ENCODE measurements at regions not wholly inside any gene's neighbourhood (a gene's known extent, or its start where the extent isn't known, plus 50 kb on each side); places are given as distances from the start of the nearest gene placed in this dataset.

GRCh38 chr16:62135446-62135845 lies 99.2 kb upstream of the CDH8 start:
- TF ChIP-seq CTCF (optimal IDR thresholded peaks at IDR 0.05 in 1 of 3, IDR thresholded peaks at IDR 0.05 in 1 of 3, conservative IDR thresholded peaks at IDR 0.05 in 1 of 3; ENCODE audit: extremely low read depth in 1 of 3, insufficient read depth in 2 of 3, low read length in 3 of 3) (no peak), EZH2 (IDR thresholded peaks at IDR 0.05; ENCODE audit: low read length) (no peak)
- no peaks in the 10 kb centered on the region for H4K20me1 ChIP-seq (ENCODE audit: control insufficient read depth, extremely low read depth, insufficient read depth, low read length)
- H3K27me3 ChIP-seq (ENCODE audit: control insufficient read depth, extremely low read depth, insufficient read depth, low read length) = no peaks in the 10 kb centered on the region
- H3K9me1 ChIP-seq (ENCODE audit: control insufficient read depth, extremely low read depth, insufficient read depth, low read length) = no peaks in the 10 kb centered on the region
- dilution Hi-C loops (cut with MboI; ENCODE audit: extremely low pct_ligation_motif_present, low sequenced_read_pairs) = no loop called here
- no peaks in the 10 kb centered on the region for H3K79me2 ChIP-seq (ENCODE audit: control insufficient read depth, insufficient read depth, low read length)
- no peak overlapping the region for H2AFZ ChIP-seq (ENCODE audit: control insufficient read depth, low read length)
- no peaks in the 10 kb centered on the region for H3K4me1 ChIP-seq (ENCODE audit: control insufficient read depth, extremely low read depth, insufficient read depth, low read length)
- H3K9ac ChIP-seq (ENCODE audit: control insufficient read depth, extremely low read depth, insufficient read depth, low read length) = no peak overlapping the region
- no peak for FAIRE-seq
- no peak overlapping the region for H3K4me2 ChIP-seq (ENCODE audit: control insufficient read depth, extremely low read depth, insufficient read depth, low read depth, low read length)
- H3K9me3 ChIP-seq (ENCODE audit: control insufficient read depth, low read depth, low read length) = no peaks in the 10 kb centered on the region
- H3K36me3 ChIP-seq (ENCODE audit: control insufficient read depth in 2 of 2, extremely low read depth in 1 of 2, insufficient read depth in 2 of 2, low read length in 2 of 2) = no peaks in the 10 kb centered on the region
- no peak for DNase-seq (ENCODE audit: low read depth, low spot score)
- no peak overlapping the region for H3K4me3 ChIP-seq (ENCODE audit: control insufficient read depth in 2 of 3, extremely low read depth in 1 of 3, insufficient read depth in 2 of 3, low read depth in 1 of 3, low read length in 3 of 3)
- no peak overlapping the region for H3K27ac ChIP-seq (ENCODE audit: control insufficient read depth, insufficient read depth, low read length)

GRCh38 chr16:62130101-62130500 lies 93.9 kb upstream of the CDH8 start:
- dilution Hi-C loops (cut with MboI; ENCODE audit: extremely low pct_ligation_motif_present, low sequenced_read_pairs) = no loop called here
- FAIRE-seq = no peak

More at GRCh38 chr16:62130101-62130500, 93.9 kb upstream of the CDH8 start:
- no peaks in the 10 kb centered on the region for H3K4me1 ChIP-seq (ENCODE audit: control insufficient read depth, extremely low read depth, insufficient read depth, low read length)
- no peak overlapping the region for H3K27ac ChIP-seq (ENCODE audit: control insufficient read depth, insufficient read depth, low read length)
- no peaks in the 10 kb centered on the region for H3K9me1 ChIP-seq (ENCODE audit: control insufficient read depth, extremely low read depth, insufficient read depth, low read length)
- no peaks in the 10 kb centered on the region for H3K27me3 ChIP-seq (ENCODE audit: control insufficient read depth, extremely low read depth, insufficient read depth, low read length)
- DNase-seq (ENCODE audit: low read depth, low spot score) = no peak
- H3K4me2 ChIP-seq (ENCODE audit: control insufficient read depth, extremely low read depth, insufficient read depth, low read depth, low read length) = no peak overlapping the region
- TF ChIP-seq CTCF (optimal IDR thresholded peaks at IDR 0.05 in 1 of 3, IDR thresholded peaks at IDR 0.05 in 1 of 3, conservative IDR thresholded peaks at IDR 0.05 in 1 of 3; ENCODE audit: extremely low read depth in 1 of 3, insufficient read depth in 2 of 3, low read length in 3 of 3) (no peak), EZH2 (IDR thresholded peaks at IDR 0.05; ENCODE audit: low read length) (no peak)
- no peaks in the 10 kb centered on the region for H4K20me1 ChIP-seq (ENCODE audit: control insufficient read depth, extremely low read depth, insufficient read depth, low read length)
- H3K9ac ChIP-seq (ENCODE audit: control insufficient read depth, extremely low read depth, insufficient read depth, low read length) = no peak overlapping the region
- H3K9me3 ChIP-seq (ENCODE audit: control insufficient read depth, low read depth, low read length) = no peaks in the 10 kb centered on the region
- H3K36me3 ChIP-seq (ENCODE audit: control insufficient read depth in 2 of 2, extremely low read depth in 1 of 2, insufficient read depth in 2 of 2, low read length in 2 of 2) = no peaks in the 10 kb centered on the region
- H3K4me3 ChIP-seq (ENCODE audit: control insufficient read depth in 2 of 3, extremely low read depth in 1 of 3, insufficient read depth in 2 of 3, low read depth in 1 of 3, low read length in 3 of 3) = no peak overlapping the region
- no peak overlapping the region for H2AFZ ChIP-seq (ENCODE audit: control insufficient read depth, low read length)
- no peaks in the 10 kb centered on the region for H3K79me2 ChIP-seq (ENCODE audit: control insufficient read depth, insufficient read depth, low read length)

Measured in keratinocyte (primary cell).